ENCODE measurements at regions not wholly inside any gene's neighbourhood (a gene's known extent, or its start where the extent isn't known, plus 50 kb on each side); places are given as distances from the start of the nearest gene placed in this dataset.
"Not testable (repeated sequence)": the region's sequence is repeated elsewhere in the genome, so short reads cannot be mapped to it uniquely, and the experiment has no call there.

- no peak for DNase-seq
Observed at GRCh38 chr11:19429108-19429760, 188.5 kb upstream of the E2F8 start.

DNA sequence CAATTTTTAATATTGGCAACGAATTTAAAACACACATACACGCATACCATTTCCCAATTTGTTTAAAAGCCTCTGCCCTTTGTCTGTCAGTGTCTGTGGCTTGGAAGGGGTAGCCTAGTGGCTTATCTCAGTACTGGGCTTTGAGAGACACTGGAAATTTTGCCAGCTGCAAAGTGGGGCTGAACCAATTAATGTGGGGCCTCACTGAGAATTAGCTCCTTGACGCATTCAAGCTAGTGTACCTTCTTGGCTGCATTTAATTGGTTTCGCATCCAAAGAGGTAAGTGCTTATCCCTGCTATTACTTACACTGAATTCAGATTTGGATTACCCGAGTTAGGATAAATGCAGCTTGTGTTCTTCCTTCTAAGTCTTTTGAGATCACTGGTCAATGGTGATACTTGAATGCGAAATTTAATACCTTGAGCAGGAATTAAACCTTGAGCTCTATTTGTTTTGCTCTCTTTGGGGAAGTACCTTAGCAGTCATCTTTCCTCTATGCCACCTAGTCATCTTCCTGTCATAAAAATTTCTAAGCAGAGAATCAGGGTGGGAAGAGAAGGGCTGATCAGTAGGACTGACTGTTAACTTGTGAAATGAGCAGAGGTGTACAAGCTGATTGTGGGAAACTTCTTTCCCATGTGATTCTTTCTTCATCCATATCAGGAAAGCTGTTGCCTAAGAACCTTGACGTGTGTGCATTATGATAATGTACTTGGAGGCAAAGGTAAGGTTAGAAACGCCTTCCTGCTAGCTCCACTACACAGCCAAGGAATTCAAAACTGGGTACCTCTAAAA, 187.7 kb upstream of the E2F8 start:
- no peak for DNase-seq

DNA sequence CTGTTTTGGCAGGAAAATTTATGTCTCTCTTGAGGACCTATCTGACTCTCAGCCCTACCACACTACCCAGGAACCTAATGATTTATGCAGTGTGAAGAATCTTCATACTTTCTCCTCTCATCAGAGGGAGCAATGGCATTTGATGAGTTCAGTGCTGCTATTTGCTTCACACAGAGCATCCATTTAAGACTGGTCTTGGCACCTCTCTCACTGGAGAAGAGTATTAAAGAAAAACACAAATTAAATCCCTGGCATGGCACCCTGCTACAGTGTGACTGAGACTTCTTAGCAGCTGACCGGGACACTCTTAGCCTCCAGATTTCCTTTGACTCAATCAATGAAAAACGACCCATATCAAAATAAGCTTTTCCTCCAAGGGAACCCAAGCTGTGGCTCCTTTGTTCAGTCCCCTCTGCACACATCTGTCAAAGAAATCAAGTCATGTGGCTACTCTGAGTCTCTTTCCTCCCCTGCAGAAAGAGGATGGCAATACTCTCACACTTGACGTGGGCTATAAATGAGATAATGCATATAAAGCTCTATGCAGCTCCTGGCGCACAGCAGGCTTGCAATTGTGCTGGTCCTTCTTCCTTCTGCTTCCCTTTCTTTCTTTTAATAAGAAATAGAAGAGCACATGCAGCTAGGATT, 186.1 kb upstream of the E2F8 start:
- DNase-seq: no peak

- DNase-seq: no peak
Observed at GRCh38 chr11:19426011-19426755, 185.4 kb upstream of the E2F8 start.

DNA sequence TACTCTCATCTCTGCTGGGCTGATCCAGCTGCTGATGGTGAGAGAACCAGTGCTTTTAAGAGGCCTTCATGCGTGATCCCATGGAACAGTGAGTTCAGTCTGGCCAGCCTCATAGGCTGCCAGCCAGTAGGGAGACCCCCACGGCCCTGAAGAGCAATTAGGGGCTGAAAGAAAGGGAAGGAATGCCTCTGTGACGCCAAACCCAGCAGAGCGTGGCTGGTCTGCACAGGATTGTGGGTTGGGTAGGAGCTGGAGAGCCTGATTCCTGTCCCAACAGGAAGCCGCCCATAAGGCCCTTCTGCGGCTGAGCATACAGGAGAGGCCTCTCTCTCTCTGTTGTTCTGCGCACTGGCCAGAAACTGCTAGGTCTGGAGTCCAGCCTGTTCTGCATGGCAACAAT, 181.5 kb upstream of the E2F8 start:
- DNase-seq: no peak

GRCh38 chr11:19420868-19421533, 180.3 kb upstream of the E2F8 start:
- DNase-seq: no peak

GRCh38 chr11:19419808-19420207, 179.1 kb upstream of the E2F8 start:
- DNase-seq: no peak

- DNase-seq: no peak
Observed at GRCh38 chr11:19419021-19419750, 178.4 kb upstream of the E2F8 start.

- no peak for DNase-seq
Observed at GRCh38 chr11:19418221-19418620, 177.5 kb upstream of the E2F8 start.

DNA sequence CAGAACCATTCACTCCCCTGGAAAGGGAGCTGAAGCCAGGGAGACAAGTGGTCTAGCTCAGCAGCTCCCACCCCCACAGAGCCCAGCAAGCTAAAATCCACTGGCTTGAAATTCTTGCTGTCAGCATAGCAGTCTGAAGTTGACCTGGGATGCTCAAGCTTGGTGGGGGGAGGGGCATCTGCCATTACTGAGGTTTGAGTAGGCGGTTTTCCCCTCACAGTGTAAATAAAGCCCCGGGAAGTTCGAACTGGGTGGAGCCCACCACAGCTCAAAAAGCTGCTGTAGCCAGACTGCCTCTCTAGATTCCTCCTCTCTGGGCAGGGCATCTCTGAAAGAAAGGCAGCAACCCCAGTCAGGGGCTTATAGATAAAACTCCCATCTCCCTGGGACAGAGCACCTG, 171.3 kb upstream of the E2F8 start:
- not testable (repeated sequence) for DNase-seq

GRCh38 chr11:19410032-19410431, 169.3 kb upstream of the E2F8 start:
- no peak for DNase-seq

DNA sequence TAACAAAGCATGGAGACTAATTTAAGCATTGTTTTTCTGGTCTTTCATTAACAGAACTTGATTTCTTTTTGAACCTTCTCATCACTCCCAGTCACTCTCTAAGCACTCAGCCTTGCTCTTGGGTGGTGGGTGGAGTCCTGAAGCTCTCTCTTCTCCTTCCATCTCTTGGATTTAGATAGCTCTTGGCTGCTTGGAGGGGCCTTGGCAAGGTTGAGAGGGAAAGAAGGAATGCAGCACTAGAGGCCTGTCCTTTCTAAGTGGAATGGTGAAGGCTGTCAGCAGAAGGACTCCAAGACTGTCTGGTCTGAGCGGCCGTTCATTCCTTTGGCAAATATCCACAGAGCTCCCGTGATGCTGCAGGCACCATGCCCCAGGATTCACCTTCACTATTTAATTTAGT, 168.6 kb upstream of the E2F8 start:
- DNase-seq: no peak

DNA sequence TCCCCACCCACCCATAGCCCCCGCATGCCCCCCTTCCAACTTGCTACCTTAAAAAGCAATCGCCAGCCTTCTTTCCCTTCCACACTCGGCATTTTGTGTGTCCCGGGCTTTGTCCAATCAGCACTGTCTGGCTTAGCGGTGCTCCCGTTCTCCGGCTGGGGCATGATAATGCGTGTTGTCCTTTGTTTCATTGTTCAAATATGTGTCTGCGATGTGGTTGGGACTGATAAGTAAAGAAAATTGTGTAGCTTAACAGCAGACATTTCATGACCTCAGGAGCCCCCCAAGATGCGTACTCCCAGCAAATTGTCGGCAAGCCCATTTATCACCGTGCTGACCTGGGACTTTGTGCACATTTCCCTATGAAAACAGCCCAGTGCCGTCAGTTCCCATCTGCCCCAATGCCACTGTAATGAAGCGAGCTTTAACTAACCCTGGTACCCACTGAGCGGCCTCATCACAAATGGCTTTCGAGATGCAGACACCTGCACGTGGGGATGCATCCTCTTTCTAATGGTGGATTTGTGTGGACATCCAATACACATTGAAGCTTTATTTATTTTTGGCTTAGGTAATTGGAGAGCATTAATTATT, 167.0 kb upstream of the E2F8 start:
- no peak for DNase-seq

DNA sequence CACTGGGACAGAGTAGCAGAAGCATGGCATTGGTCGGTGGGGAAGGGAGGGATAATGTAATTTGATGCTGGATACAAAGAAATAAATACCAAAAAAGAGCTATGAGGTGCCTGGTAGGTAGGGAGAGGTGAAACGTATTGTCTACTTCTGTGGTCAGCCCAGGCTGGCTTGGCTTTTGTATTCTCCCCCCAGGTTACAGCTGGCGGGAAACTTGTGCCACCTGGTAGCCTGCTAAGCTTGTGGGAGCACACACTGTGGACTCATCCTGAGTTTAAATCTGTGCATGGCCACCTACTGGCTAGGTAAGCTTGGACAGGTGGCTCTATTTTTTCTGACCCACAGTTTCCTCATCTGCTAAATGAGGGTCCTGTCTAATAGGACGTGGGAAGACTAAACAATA, 165.2 kb upstream of the E2F8 start:
- DNase-seq: no peak

GRCh38 chr11:19404787-19405186, 164.0 kb upstream of the E2F8 start:
- no peak for DNase-seq

GRCh38 chr11:19403196-19403895, 162.6 kb upstream of the E2F8 start:
- no peak for DNase-seq

GRCh38 chr11:19400296-19400695, 159.6 kb upstream of the E2F8 start:
- DNase-seq: no peak

DNA sequence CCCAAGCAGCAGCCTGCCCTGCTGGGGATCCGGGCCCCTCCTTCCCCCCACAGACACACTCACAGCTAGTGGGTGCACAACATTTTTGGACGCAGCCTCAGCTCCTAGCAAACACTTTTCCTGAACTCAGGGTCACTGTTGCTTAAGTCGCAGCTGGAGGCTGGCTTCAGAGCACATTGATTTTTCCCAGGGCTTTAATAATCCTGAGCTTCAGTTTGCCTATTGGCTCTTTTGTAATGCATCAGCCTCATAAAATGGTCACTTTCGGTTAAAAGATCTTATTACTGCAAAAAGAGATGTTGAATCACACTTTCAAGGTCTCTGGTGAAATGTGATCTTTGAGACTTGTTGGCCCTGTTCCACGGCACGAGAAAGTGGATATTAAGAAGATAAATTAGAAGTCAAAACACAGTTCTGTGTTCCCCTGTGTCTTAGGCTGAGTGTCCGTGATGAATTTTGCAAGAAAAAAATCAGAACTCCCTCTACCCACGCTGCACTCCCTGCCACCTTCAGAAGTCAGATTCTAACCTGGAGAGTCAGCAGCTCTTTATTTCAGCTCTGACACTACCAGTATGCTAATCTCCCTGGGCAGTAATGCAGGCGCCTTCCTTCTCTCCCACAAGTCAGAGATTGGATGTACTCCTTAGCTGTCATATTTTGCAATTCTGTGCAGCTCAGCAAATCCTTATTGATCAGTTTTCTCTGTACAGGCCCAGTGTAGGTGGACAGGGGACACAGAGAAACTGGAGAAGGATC, 158.2 kb upstream of the E2F8 start:
- DNase-seq: no peak

GRCh38 chr11:19398273-19398672, 157.5 kb upstream of the E2F8 start:
- DNase-seq: no peak

DNA sequence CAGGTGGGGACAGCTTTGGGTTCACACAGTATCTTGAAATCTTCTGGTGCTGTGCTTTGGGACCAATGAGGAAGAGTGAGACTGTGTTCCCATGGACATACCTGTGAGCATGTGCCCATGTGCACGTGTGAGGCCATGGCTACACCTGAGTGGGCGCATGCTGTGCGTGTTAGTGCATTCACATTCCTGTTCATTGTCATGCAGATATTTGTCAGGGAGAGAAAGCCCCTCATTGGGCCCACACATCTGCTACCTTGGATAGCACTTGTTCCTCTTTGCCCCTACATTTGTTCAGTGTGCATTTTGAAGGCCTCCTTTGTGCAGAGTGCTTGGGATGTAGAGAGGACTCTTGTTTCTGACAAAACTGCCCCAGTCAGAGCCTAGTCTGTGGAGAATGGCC, 154.3 kb upstream of the E2F8 start:
- DNase-seq: no peak

Data from stimulated activated CD4-positive, alpha-beta T cell treated with anti-CD3 and anti-CD28 coated beads, Interleukin-12 subunit alpha, Interleukin-12 subunit beta, amount 100 ng/mL, for 4 hours (primary cell).